H1 (cell line): ENCODE measurements at regions not wholly inside any gene's neighbourhood (a gene's known extent, or its start where the extent isn't known, plus 50 kb on each side); places are given as distances from the start of the nearest gene placed in this dataset.

Experiments
- CTCF ChIA-PET: fragments of 300-600 bp; sonication (Branson Sonifier 250); formaldehyde crosslinking; loops from one replicate; lab custom pipeline; 2021; ENCODE audit not compliant: partially characterized antibody; lab: Charles Lee
- POLR2A ChIA-PET: fragments of 300-600 bp; sonication (Branson Sonifier 250); formaldehyde crosslinking; loops from one replicate; lab custom pipeline; 2021; ENCODE audit warnings: inconsistent platforms; ENCODE audit not compliant: partially characterized antibody; lab: Charles Lee
- DNase-seq, 2 experiments: peaks; one replicate each; pipeline versions ENCODE4 v3.0.0 to v3.0.0-alpha.2; 2010 to 2022; ENCODE audit warnings: low spot score in 2 of 2, low read depth in 1 of 2, mixed read lengths in 1 of 2
- FAIRE-seq: peaks from 2 replicates; lab custom pipeline; 2011; peaks lifted over from hg19 to GRCh38; lab: Jason Lieb, UNC
- H2AFZ ChIP-seq: 2 replicates; pipeline ENCODE4 v1.8.1; 2012; ENCODE audit warnings: low read length, inconsistent platforms
- H2AK5ac ChIP-seq: 2 replicates; pipeline ENCODE4 v1.6.1; 2013; ENCODE audit warnings: low read depth, low read length
- H2BK120ac ChIP-seq: replicated peaks from 2 replicates; pipeline ENCODE3; 2013; ENCODE audit warnings: low read depth, low read length, inconsistent platforms
- H2BK12ac ChIP-seq: 2 replicates; pipeline ENCODE4 v1.6.1; 2013; ENCODE audit warnings: low read depth, low read length
- H2BK15ac ChIP-seq: 2 replicates; pipeline ENCODE4 v1.6.1; 2013; ENCODE audit warnings: low read length
- H2BK20ac ChIP-seq: 2 replicates; pipeline ENCODE4 v1.6.1; 2013; ENCODE audit warnings: low read length
- H2BK5ac ChIP-seq: 2 replicates; pipeline ENCODE4 v1.6.1; 2013; ENCODE audit warnings: low read depth, low read length
- H3K14ac ChIP-seq: 2 replicates; pipeline ENCODE4 v1.6.1; 2013; ENCODE audit warnings: inconsistent platforms; ENCODE audit not compliant: insufficient read length
- H3K18ac ChIP-seq: 2 replicates; pipeline ENCODE4 v1.6.1; 2013; ENCODE audit warnings: low read length; ENCODE audit errors: extremely low read depth
- H3K23ac ChIP-seq: 2 replicates; pipeline ENCODE4 v1.6.1; 2013; ENCODE audit warnings: inconsistent platforms; ENCODE audit not compliant: insufficient read length
- H3K23me2 ChIP-seq: 2 replicates; pipeline ENCODE4 v1.6.1; 2013; ENCODE audit warnings: low read depth, low read length
- H3K27ac ChIP-seq: 2 replicates; pipeline ENCODE4 v1.6.1; 2011; ENCODE audit warnings: low read depth, low read length, inconsistent platforms
- H3K27me3 ChIP-seq, 4 experiments: replicated peaks in 1 of 4; 1 replicate in 1 of 4; 2 replicates in 3 of 4; pipeline versions ENCODE4 v1.6.1 to v1.8.1; 2011 to 2013; ENCODE audit warnings: low read length in 3 of 4, mild to moderate bottlenecking in 3 of 4, inconsistent platforms in 2 of 4, mixed read lengths in 2 of 4, moderate library complexity in 1 of 4; ENCODE audit not compliant: control insufficient read depth in 3 of 4, insufficient read depth in 3 of 4; ENCODE audit errors: extremely low read depth in 1 of 4
- H3K36me3 ChIP-seq, 4 experiments: 2 replicates each; pipeline versions ENCODE4 v1.6.1 to v1.8.1; 2011 to 2013; ENCODE audit warnings: mild to moderate bottlenecking in 4 of 4, low read length in 3 of 4, moderate library complexity in 2 of 4, control low read depth in 1 of 4, inconsistent platforms in 1 of 4; ENCODE audit not compliant: insufficient read depth in 4 of 4, control insufficient read depth in 2 of 4
- H3K4ac ChIP-seq: replicated peaks from 2 replicates; pipeline ENCODE3; 2013; ENCODE audit warnings: low read length, low read depth, mixed read lengths, inconsistent platforms; ENCODE audit not compliant: insufficient read length
- H3K4me1 ChIP-seq, 4 experiments: replicated peaks in 1 of 4; 1 replicate in 1 of 4; 2 replicates in 3 of 4; pipeline versions ENCODE4 v1.6.1 to v1.8.1; 2011 to 2013; ENCODE audit warnings: low read length in 3 of 4, inconsistent platforms in 2 of 4, mixed read lengths in 1 of 4; ENCODE audit not compliant: insufficient read depth in 4 of 4, control insufficient read depth in 3 of 4
- H3K4me2 ChIP-seq, 2 experiments: 2 replicates each; pipeline versions ENCODE4 v1.6.1 to v1.8.1; 2011 to 2013; ENCODE audit warnings: low read depth in 2 of 2, low read length in 2 of 2, control low read depth in 1 of 2, inconsistent platforms in 1 of 2, mild to moderate bottlenecking in 1 of 2; ENCODE audit not compliant: insufficient read depth in 1 of 2
- H3K4me3 ChIP-seq, 4 experiments: fragments of 200-600, 300-600 bp in 1 of 4; sonication (generic), shearing (Covaris generic), sonication (Bioruptor Twin) in 1 of 4; 2 replicates each; pipeline versions ENCODE4 v1.5.1 to v1.8.1; 2011 to 2016; ENCODE audit warnings: low read length in 4 of 4, low read depth in 3 of 4, control low read depth in 2 of 4, inconsistent platforms in 2 of 4, mild to moderate bottlenecking in 2 of 4, mixed read lengths in 1 of 4, moderate library complexity in 1 of 4; ENCODE audit not compliant: insufficient read depth in 2 of 4; ENCODE audit errors: extremely low read depth in 1 of 4
- H3K56ac ChIP-seq: replicated peaks from 2 replicates; pipeline ENCODE3; 2013; ENCODE audit warnings: low read depth, mild to moderate bottlenecking, mixed read lengths, low read length, inconsistent platforms; ENCODE audit not compliant: insufficient read length
- H3K79me1 ChIP-seq: 2 replicates; pipeline ENCODE4 v1.6.1; 2013; ENCODE audit warnings: low read depth, low read length, control low read depth
- H3K79me2 ChIP-seq, 2 experiments: 2 replicates each; pipeline versions ENCODE4 v1.6.1 to v1.8.1; 2012 to 2013; ENCODE audit warnings: low read length in 2 of 2, mild to moderate bottlenecking in 2 of 2, inconsistent platforms in 1 of 2; ENCODE audit not compliant: insufficient read depth in 2 of 2, control insufficient read depth in 1 of 2
- H3K9ac ChIP-seq, 4 experiments: replicated peaks in 1 of 4; 1 replicate in 1 of 4; 2 replicates in 3 of 4; pipeline versions ENCODE4 v1.6.1 to v1.8.1; 2011 to 2013; ENCODE audit warnings: low read depth in 3 of 4, low read length in 3 of 4, control low read depth in 2 of 4, mild to moderate bottlenecking in 2 of 4, moderate library complexity in 2 of 4, inconsistent platforms in 1 of 4; ENCODE audit errors: extremely low read depth in 1 of 4
- H3K9me3 ChIP-seq, 2 experiments: 2 replicates each; pipeline versions ENCODE4 v1.6.1 to v1.8.1; 2012 to 2013; ENCODE audit warnings: mild to moderate bottlenecking in 2 of 2, moderate library complexity in 2 of 2, control low read depth in 1 of 2, inconsistent platforms in 1 of 2, low read depth in 1 of 2, low read length in 1 of 2, mixed read lengths in 1 of 2; ENCODE audit not compliant: insufficient read depth in 2 of 2
- H4K20me1 ChIP-seq, 2 experiments: replicated peaks in 1 of 2; 2 replicates each; pipeline versions ENCODE3 to v1.8.1; 2011 to 2013; ENCODE audit warnings: inconsistent platforms in 2 of 2, low read length in 2 of 2, mild to moderate bottlenecking in 1 of 2; ENCODE audit not compliant: insufficient read depth in 2 of 2, control insufficient read depth in 1 of 2
- H4K5ac ChIP-seq: 2 replicates; pipeline ENCODE4 v1.6.1; 2013; ENCODE audit warnings: low read length, low read depth, mixed read lengths, inconsistent platforms; ENCODE audit not compliant: insufficient read length
- H4K8ac ChIP-seq: 2 replicates; pipeline ENCODE4 v1.8.0; 2013; ENCODE audit warnings: mild to moderate bottlenecking, moderate library complexity, low read length, inconsistent platforms; ENCODE audit not compliant: insufficient read depth; ENCODE audit errors: extremely low read depth
- H4K91ac ChIP-seq: replicated peaks from 2 replicates; pipeline ENCODE3; 2013; ENCODE audit warnings: low read length, mixed read lengths, inconsistent platforms; ENCODE audit not compliant: insufficient read length
- ATF2 ChIP-seq: IDR thresholded peaks from 2 replicates; pipeline ENCODE4 v1.6.1; 2012; ENCODE audit warnings: low read length, inconsistent platforms
- CHD2 ChIP-seq: IDR thresholded peaks from 2 replicates; pipeline ENCODE4 v1.6.1; 2012; ENCODE audit warnings: low read length, improper control_type of control experiment
- FOSL1 ChIP-seq: IDR thresholded peaks from 2 replicates; pipeline ENCODE4 v1.6.1; 2011; ENCODE audit warnings: mild to moderate bottlenecking, low read depth, low read length, moderate library complexity; ENCODE audit not compliant: insufficient read depth
- JUN ChIP-seq: IDR thresholded peaks from 2 replicates; pipeline ENCODE4 v1.6.1; 2011; ENCODE audit warnings: low read depth, mild to moderate bottlenecking, improper control_type of control experiment, low read length
- MAFK ChIP-seq: IDR thresholded peaks from 2 replicates; pipeline ENCODE4 v1.6.1; 2012; ENCODE audit warnings: low read depth, mild to moderate bottlenecking, improper control_type of control experiment, low read length
- RBBP5 ChIP-seq: IDR thresholded peaks from 2 replicates; pipeline ENCODE4 v1.7.1; 2012; ENCODE audit warnings: low read depth, mild to moderate bottlenecking, inconsistent platforms, low read length, moderate library complexity, borderline replicate concordance
- RFX5 ChIP-seq: IDR thresholded peaks from 2 replicates; pipeline ENCODE4 v1.6.1; 2011; ENCODE audit warnings: low read depth, low read length, improper control_type of control experiment, borderline replicate concordance
- SIN3A ChIP-seq, 2 experiments: IDR thresholded peaks in 1 of 2; conservative IDR thresholded peaks in 1 of 2; 2 replicates each; pipeline ENCODE4 v1.6.1; 2011 to 2012; ENCODE audit warnings: low read length in 2 of 2, improper control_type of control experiment in 1 of 2, low read depth in 1 of 2, mild to moderate bottlenecking in 1 of 2
- SP1 ChIP-seq: IDR thresholded peaks from 2 replicates; pipeline ENCODE4 v1.6.1; 2011; ENCODE audit warnings: low read depth, low read length
- TBP ChIP-seq: IDR thresholded peaks from 2 replicates; pipeline ENCODE4 v1.6.1; 2011; ENCODE audit warnings: low read depth, low read length, improper control_type of control experiment

- H4K91ac ChIP-seq, result no peak overlapping the region
- H3K79me2 ChIP-seq, result no peaks in the 10 kb centered on the region
- no peak overlapping the region for H2BK5ac ChIP-seq
- no peak overlapping the region for H3K4me3 ChIP-seq
- H2BK12ac ChIP-seq, result no peak overlapping the region
- H3K18ac ChIP-seq, result no peak overlapping the region
- no peak overlapping the region for H2BK20ac ChIP-seq
- H2BK15ac ChIP-seq, result no peak overlapping the region
- FAIRE-seq, result no peak
- H3K23me2 ChIP-seq, result no peaks in the 10 kb centered on the region
- H3K9me3 ChIP-seq, result no peaks in the 10 kb centered on the region
- no peak overlapping the region for H3K4ac ChIP-seq
- H3K79me1 ChIP-seq, result no peaks in the 10 kb centered on the region
- no peak overlapping the region for H2BK120ac ChIP-seq
- H3K27ac ChIP-seq, result no peak overlapping the region
- H3K27me3 ChIP-seq, result peaks cover 0 to 2% (median 0%) of the 10 kb centered on the region in 4 experiments; a peak in 1 of 7 replicates
- no peak for DNase-seq
- ChIA-PET CTCF (interaction anchor here (0.8 kb wide), 1 partner anchor 51 kb away, joined by 3 read pairs; no protein-coding TSS in a partner anchor), POLR2A (no interaction called here)
- H4K20me1 ChIP-seq, result no peaks in the 10 kb centered on the region
- H2AFZ ChIP-seq, result no peak overlapping the region
- H3K14ac ChIP-seq, result no peak overlapping the region
- TF ChIP-seq TBP (no peak), SP1 (no peak), ATF2 (no peak), JUN (no peak), CHD2 (no peak), RFX5 (no peak), FOSL1 (no peak), MAFK (no peak), SIN3A (conservative IDR thresholded peaks at IDR 0.05 in 1 of 2, IDR thresholded peaks at IDR 0.05 in 1 of 2; ENCODE audit: low read depth in 1 of 2, low read length in 2 of 2) (no peak), RBBP5 (no peak)
- H3K36me3 ChIP-seq, result no peaks in the 10 kb centered on the region
- H3K4me1 ChIP-seq, result no peaks in the 10 kb centered on the region
- no peak overlapping the region for H4K8ac ChIP-seq
- no peak overlapping the region for H3K4me2 ChIP-seq
- no peak overlapping the region for H3K9ac ChIP-seq
- H3K23ac ChIP-seq, result no peak overlapping the region
- H2AK5ac ChIP-seq, result no peak overlapping the region
- H4K5ac ChIP-seq, result no peak overlapping the region
- no peak overlapping the region for H3K56ac ChIP-seq
Measured at GRCh38 chr10:56662765-56663447, 301.8 kb upstream of the ZWINT start.
